GM18502 (cell line): ENCODE measurements at regions not wholly inside any gene's neighbourhood (a gene's known extent, or its start where the extent isn't known, plus 50 kb on each side); places are given as distances from the start of the nearest gene placed in this dataset.

Source experiments
- ATAC-seq: cut with Tn5 transposase; IDR thresholded peaks from one replicate; pipeline ENCODE4 v1.9.1; 2021; ENCODE audit warnings: mild to moderate bottlenecking; ENCODE audit not compliant: unreplicated experiment, poor library complexity

- no peak for ATAC-seq
Observed at GRCh38 chr13:22320991-22321390, 650.1 kb downstream of the FGF9 start.

- no peak for ATAC-seq
Observed at GRCh38 chr13:22325761-22326160, 654.9 kb downstream of the FGF9 start.

DNA sequence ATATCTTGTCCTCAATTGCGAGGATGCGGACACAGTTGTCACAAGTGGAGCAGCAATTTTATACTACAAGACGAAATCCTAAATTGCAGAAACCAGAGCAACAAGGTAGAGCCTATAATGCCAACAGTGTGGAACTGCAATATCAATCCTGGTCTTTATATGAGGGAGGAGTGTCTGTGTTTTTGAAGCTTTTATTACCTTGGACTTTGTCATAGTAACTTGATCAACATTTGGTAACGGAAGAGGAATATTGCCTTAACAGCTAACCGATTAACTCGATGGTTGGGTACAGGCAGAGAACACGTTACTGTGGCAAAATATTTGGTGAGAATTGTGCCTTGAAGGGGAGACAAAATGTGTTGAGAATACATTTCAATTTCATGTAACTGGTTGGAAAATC lies 661.5 kb downstream of the FGF9 start:
- no peak for ATAC-seq

DNA sequence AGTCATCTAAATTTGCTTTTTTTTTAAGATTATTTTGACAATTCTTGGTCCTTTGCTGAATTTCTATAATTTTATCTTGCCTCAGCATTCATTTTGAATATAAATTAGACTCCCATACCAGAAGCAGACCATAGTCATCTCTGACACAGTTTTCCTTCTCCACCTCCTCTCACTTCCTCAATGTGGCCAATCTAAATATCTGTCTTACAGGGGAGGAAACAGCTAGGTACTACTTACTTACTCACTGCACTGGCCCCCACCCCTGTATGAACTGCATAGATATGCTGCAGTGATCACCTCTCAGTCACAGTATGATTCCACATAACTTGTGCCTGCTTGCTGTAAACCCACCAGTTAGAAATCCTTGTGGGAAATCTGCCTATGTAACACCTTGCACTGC lies 665.6 kb downstream of the FGF9 start:
- ATAC-seq: peak; percentile 56

GRCh38 chr13:22357132-22357531 lies 686.3 kb downstream of the FGF9 start:
- no peak for ATAC-seq

- ATAC-seq: no peak
Observed at GRCh38 chr13:22369090-22369489, 698.2 kb downstream of the FGF9 start.

DNA sequence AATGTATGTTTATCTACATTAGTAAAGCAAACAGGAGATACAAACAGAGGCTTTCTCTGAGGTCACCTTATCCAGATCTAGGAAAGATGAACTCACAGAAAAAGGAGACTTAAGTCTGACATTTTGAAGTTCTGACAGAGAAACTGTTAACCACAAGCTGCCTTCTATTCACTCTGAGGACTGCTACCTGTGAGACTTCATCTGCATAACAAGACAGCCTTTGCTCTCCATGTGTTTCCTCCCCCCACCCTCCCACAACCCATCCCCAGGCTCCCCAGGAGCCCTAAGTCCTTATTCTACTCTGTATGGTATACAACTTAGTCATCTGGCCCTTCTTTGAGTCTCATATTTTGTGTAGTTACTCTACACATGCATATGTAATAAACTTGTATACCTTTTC lies 699.0 kb downstream of the FGF9 start:
- no peak for ATAC-seq

- no peak for ATAC-seq
Observed at GRCh38 chr13:22372261-22372660, 701.4 kb downstream of the FGF9 start.

DNA sequence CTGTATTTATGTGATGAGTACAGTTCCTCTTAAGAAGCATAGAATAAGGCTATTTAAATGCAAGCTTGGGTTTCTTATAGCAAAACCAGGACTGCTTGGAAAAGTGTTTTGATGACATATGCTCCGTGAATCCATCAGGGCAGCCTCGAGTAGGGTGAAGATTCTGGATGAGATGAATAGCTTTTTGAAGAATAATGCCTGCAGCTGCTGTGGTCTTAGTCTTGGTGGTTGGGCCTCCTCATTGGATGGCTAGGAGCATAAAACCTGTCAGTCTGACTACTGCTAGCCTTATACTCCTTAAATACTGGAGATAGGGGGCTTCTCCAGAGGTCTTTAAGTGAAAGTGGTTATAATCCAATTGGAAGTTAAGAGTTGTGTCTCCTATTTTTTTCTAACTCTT lies 704.3 kb downstream of the FGF9 start:
- ATAC-seq: no peak

DNA sequence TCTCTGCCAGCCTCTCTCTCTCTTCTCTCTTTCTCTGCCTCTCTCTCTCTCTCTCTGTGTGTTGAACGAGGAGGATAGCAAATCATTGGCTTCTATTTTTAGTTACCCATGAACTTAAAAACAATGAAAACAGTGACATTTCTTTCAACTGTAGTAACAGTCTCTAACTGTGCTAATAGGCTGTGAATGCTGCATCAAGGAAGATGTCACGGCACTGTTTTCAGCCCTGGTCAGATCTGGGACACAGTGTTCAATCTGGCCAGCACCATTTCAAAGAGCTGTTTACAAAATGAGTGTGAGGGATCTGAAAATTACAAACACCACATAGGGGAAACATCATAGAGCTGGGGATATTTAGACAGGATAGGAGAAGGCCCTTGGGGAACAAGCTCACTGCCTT lies 717.0 kb downstream of the FGF9 start:
- no peak for ATAC-seq

DNA sequence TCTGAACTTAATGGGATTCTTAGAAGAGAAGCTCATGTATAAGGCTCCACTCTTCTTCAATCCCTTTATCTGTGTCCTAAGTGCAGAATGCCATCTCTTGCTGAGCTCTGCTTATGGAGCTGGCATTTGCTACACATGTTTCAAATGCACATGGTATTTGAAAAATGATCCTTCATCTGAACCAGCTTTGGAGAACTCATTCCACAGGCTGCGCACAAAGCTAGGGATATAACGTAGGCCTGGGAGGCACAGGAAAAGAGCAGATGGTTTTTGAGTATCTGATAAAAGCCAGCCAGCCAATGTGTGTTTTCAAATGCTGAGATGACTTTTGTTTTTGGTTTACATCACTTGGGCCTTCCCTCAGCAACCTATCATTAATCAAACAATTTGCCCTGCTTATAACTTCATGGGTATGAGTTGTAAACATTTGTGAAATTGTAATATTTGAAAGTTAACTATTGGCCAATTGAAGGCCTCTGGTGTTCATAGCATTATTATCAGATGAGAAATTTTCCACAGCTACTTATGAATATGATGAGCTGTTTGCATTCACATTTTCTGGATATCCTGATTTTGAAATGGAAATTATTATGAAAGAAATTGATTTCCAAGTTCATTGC lies 729.0 kb downstream of the FGF9 start:
- no peak for ATAC-seq

DNA sequence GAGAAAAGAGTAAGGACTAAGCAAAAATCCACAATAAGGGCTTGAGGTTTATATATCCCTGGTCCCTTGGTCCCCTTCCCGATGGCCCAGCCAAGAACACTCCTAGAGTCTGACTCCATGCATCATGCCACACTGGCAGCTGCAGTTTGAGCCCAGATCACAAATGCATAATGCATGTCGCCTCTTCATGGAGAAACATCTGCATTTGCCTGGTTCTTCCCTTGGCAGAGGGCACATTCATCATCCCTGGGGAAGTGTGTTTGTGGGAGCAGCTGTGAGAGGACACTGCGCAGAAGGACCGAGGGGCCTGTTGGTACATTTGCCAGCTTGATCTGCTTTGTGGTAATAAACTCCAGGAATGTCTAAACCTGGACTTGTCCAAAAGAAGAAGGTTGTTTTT lies 731.8 kb downstream of the FGF9 start:
- ATAC-seq: no peak

DNA sequence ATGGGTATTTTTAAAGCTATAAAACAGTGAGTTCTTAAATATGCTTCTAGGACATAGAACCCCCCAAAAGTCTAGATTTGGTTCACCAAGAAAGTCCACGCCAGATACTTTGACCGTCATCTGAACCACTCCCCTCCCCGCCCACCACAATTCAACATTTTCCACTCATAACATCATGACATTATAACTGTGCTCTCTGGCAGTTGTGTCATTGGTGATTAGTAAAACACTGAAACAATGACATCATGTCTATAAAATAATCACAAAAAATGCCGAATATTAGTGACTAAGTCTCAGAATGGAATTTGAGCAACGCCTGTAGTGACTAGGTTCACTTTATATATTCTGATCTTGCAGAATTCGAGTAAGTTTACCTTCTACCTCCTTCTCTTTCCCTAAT lies 732.3 kb downstream of the FGF9 start:
- ATAC-seq: no peak

DNA sequence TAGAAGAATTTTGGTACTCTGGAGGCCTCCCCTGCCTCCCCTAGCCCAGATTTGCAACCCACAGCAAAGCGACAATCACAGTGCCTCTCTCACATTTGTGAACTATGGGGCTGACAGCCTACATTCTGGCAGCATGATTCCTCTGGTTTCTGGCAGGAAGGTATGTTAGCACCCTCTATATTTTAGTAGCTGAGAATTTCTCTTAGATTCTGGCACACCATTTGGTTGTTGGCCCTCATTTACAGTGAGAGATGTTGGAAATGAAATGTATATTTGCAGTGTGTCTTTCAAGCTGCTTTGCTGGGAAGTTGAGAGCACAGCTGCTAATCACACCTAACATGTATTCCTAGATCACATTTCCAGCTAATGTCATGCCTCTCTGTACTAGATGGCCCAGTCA lies 735.0 kb downstream of the FGF9 start:
- ATAC-seq: no peak

DNA sequence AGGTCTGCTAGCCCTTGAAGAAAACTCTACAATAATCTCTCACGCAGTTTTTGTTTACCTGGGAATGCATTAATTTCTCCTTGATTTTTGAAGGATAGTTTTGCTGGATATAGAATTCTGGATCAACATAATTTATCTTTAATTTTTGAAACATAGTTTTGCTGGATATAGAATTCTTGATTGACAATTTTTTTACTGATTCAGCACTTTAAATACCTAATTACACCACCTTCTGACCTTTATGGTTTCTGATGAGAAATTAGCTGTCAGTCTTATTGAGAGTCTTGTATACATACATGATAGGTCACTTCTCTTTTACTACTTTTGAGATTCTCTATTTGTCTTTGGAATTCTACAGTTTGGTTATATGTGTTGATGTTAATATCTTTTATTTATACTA lies 741.6 kb downstream of the FGF9 start:
- ATAC-seq: no peak

- no peak for ATAC-seq
Observed at GRCh38 chr13:22422023-22422422, 751.1 kb downstream of the FGF9 start.

- no peak for ATAC-seq
Observed at GRCh38 chr13:22422712-22423111, 751.8 kb downstream of the FGF9 start.

GRCh38 chr13:22423261-22423660 lies 752.4 kb downstream of the FGF9 start:
- no peak for ATAC-seq

DNA sequence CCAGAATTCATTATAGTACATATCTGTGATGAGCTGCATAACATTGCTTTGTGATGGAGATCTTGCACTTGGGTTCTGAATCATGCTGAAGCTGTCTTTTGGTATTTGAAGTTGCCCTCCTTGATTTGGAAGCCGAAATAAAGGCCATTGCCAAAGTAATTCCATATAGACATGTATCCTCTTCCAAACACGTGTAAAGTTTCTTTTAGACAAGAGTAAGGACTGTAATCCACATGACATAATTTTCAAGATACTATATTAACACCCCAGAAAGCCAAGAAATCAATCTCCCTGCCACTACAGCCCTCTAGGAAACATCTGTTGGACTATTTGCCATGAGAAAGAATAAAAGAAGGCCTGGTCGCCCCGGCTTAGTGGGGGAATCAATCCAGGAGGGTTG lies 754.2 kb downstream of the FGF9 start:
- no peak for ATAC-seq

DNA sequence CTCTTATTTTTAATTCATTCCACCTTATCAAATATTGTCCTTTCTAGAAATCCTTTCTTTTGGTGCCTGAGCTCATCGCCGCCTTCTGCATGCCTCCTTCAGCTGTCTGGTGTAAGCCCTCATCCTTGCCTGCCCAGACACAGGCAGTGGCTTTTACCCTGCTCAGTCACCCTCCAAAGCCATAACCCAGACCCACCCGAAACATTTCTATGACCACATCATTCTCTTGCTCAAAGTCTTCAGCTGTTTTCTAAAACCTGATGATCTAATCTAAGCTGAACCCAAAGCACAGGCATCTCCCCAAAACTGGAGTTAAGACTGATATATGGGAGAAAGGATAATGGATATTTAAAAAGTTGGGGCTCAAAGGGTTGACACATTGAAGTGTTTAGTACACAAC lies 753.7 kb upstream of the SGCG start:
- no peak for ATAC-seq

DNA sequence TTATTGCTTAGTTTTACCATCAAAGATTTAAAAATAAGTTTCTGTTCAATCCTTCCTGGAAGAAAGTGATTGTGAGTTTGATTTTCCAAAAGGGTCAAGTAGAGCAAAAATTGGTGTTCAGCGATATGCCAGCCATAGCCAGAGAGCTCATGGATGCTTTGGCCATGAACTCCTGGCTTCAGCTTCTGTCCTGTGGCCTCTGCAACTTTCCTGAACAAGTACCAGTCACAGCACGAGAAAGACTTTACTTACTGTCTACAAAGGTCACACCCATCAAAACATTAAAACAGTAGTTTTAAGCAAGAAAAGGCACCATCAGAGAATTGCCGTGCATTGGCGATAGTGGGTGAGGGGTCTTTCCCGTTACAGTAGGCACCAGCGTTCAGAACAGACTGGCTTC lies 753.0 kb upstream of the SGCG start:
- ATAC-seq: no peak

- ATAC-seq: no peak
Observed at GRCh38 chr13:22428188-22428828, 752.5 kb upstream of the SGCG start.
